ENCODE measurements at regions not wholly inside any gene's neighbourhood (a gene's known extent, or its start where the extent isn't known, plus 50 kb on each side); places are given as distances from the start of the nearest gene placed in this dataset.

GRCh38 chr10:53387562-53387961 lies 615.0 kb upstream of the MBL2 start:
- Histone ChIP-seq H3K4me1 (no peaks in the 10 kb centered on the region), H3K9me3 (no peaks in the 10 kb centered on the region), H3K36me3 (no peaks in the 10 kb centered on the region), H3K4me3 (no peak overlapping the region), H3K27me3 (no peaks in the 10 kb centered on the region), H3K27ac (no peak overlapping the region)
- TF ChIP-seq, protein P1, sequence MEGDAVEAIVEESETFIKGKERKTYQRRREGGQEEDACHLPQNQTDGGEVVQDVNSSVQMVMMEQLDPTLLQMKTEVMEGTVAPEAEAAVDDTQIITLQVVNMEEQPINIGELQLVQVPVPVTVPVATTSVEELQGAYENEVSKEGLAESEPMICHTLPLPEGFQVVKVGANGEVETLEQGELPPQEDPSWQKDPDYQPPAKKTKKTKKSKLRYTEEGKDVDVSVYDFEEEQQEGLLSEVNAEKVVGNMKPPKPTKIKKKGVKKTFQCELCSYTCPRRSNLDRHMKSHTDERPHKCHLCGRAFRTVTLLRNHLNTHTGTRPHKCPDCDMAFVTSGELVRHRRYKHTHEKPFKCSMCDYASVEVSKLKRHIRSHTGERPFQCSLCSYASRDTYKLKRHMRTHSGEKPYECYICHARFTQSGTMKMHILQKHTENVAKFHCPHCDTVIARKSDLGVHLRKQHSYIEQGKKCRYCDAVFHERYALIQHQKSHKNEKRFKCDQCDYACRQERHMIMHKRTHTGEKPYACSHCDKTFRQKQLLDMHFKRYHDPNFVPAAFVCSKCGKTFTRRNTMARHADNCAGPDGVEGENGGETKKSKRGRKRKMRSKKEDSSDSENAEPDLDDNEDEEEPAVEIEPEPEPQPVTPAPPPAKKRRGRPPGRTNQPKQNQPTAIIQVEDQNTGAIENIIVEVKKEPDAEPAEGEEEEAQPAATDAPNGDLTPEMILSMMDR (IDR thresholded peaks at IDR 0.05) = no peak
- no peak for TF ChIP-seq POLR2A (IDR thresholded peaks at IDR 0.05)
- intact Hi-C loops (cut with DNase I; ENCODE audit: low total_unique reads) = no loop called here
- DNase-seq = no peak

DNA sequence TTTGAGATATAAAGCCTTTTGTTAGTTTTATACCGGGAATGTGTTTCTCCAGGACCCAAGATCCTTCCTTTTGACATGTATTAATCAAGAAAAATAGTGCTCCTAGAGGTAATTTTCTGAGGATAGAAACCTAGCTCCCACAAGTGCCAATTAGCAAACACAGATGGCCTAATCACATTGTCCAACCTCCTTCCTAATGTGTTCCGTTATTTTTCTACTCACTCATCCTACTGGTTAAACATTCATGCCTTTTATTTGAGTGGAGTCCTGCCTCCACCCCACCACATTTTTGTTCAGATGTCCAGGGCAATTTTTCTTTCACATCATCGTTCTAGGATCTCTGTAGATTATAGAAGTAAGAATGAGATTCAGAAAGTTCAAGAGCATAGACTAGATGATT lies 610.0 kb upstream of the MBL2 start:
- Histone ChIP-seq H3K4me1 (no peaks in the 10 kb centered on the region), H3K27ac (no peak overlapping the region), H3K27me3 (no peaks in the 10 kb centered on the region), H3K9me3 (no peaks in the 10 kb centered on the region), H3K36me3 (no peaks in the 10 kb centered on the region), H3K4me3 (no peak overlapping the region)
- TF ChIP-seq, protein P1 (IDR thresholded peaks at IDR 0.05) = no peak
- TF ChIP-seq POLR2A (IDR thresholded peaks at IDR 0.05) = no peak
- intact Hi-C loops (cut with DNase I; ENCODE audit: low total_unique reads) = no loop called here
- DNase-seq = no peak

- DNase-seq = no peak
- Histone ChIP-seq H3K4me3 (no peak overlapping the region), H3K27ac (no peak overlapping the region), H3K27me3 (no peaks in the 10 kb centered on the region), H3K9me3 (no peaks in the 10 kb centered on the region), H3K36me3 (no peaks in the 10 kb centered on the region), H3K4me1 (no peaks in the 10 kb centered on the region)
- TF ChIP-seq, protein P1 (IDR thresholded peaks at IDR 0.05) = no peak
- TF ChIP-seq POLR2A (IDR thresholded peaks at IDR 0.05) = no peak
- intact Hi-C loops (cut with DNase I; ENCODE audit: low total_unique reads) = no loop called here
Measured at GRCh38 chr10:53379956-53380355, 607.4 kb upstream of the MBL2 start.

GRCh38 chr10:53370347-53370746 lies 597.8 kb upstream of the MBL2 start:
- intact Hi-C loops (cut with DNase I; ENCODE audit: low total_unique reads) = no loop called here
- no peak overlapping the region for H3K27ac ChIP-seq
- no peak for DNase-seq
- no peak overlapping the region for H3K4me3 ChIP-seq
- no peaks in the 10 kb centered on the region for H3K27me3 ChIP-seq
- TF ChIP-seq POLR2A (IDR thresholded peaks at IDR 0.05) = no peak
- TF ChIP-seq, protein P1 (IDR thresholded peaks at IDR 0.05) = no peak
- no peaks in the 10 kb centered on the region for H3K36me3 ChIP-seq
- H3K9me3 ChIP-seq = no peaks in the 10 kb centered on the region
- no peaks in the 10 kb centered on the region for H3K4me1 ChIP-seq

- TF ChIP-seq, protein P1 (IDR thresholded peaks at IDR 0.05) = no peak
- TF ChIP-seq POLR2A (IDR thresholded peaks at IDR 0.05) = no peak
- intact Hi-C loops (cut with DNase I; ENCODE audit: low total_unique reads) = no loop called here
- no peak overlapping the region for H3K27ac ChIP-seq
Measured at GRCh38 chr10:53361936-53362335, 589.4 kb upstream of the MBL2 start.

More at GRCh38 chr10:53361936-53362335, 589.4 kb upstream of the MBL2 start:
- Histone ChIP-seq H3K4me3 (no peak overlapping the region), H3K27me3 (no peaks in the 10 kb centered on the region), H3K4me1 (no peaks in the 10 kb centered on the region), H3K9me3 (no peaks in the 10 kb centered on the region), H3K36me3 (no peaks in the 10 kb centered on the region)
- DNase-seq = no peak
